ENCODE measurements at regions not wholly inside any gene's neighbourhood (a gene's known extent, or its start where the extent isn't known, plus 50 kb on each side); places are given as distances from the start of the nearest gene placed in this dataset.

DNA sequence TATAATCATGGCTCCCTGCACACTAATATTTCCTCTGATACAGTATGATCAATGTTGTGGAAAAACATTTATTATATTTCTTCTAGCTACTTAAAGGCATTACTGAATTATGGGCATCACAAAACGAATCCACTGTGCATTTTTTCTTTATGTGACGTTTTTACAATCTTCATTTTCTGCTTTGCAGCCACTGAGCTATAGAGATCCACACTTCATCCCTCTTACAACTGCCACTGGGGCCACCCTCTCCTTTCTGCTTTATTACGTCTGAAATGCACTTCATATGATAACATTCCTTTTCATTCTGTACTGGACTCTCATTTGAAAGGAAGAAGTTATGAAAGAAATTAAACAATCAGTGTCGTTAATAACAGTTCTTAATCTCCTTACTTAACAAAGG is 394.5 kb upstream of the HNRNPA3 start:
- no peak for TF ChIP-seq FOXA2 (IDR thresholded peaks at IDR 0.05)
- TF ChIP-seq, protein P1, sequence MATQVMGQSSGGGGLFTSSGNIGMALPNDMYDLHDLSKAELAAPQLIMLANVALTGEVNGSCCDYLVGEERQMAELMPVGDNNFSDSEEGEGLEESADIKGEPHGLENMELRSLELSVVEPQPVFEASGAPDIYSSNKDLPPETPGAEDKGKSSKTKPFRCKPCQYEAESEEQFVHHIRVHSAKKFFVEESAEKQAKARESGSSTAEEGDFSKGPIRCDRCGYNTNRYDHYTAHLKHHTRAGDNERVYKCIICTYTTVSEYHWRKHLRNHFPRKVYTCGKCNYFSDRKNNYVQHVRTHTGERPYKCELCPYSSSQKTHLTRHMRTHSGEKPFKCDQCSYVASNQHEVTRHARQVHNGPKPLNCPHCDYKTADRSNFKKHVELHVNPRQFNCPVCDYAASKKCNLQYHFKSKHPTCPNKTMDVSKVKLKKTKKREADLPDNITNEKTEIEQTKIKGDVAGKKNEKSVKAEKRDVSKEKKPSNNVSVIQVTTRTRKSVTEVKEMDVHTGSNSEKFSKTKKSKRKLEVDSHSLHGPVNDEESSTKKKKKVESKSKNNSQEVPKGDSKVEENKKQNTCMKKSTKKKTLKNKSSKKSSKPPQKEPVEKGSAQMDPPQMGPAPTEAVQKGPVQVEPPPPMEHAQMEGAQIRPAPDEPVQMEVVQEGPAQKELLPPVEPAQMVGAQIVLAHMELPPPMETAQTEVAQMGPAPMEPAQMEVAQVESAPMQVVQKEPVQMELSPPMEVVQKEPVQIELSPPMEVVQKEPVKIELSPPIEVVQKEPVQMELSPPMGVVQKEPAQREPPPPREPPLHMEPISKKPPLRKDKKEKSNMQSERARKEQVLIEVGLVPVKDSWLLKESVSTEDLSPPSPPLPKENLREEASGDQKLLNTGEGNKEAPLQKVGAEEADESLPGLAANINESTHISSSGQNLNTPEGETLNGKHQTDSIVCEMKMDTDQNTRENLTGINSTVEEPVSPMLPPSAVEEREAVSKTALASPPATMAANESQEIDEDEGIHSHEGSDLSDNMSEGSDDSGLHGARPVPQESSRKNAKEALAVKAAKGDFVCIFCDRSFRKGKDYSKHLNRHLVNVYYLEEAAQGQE (IDR thresholded peaks at IDR 0.05) = no peak
- no peak for TF ChIP-seq GABPA (IDR thresholded peaks at IDR 0.05 in 1 of 2, conservative IDR thresholded peaks at IDR 0.05 in 1 of 2)
- no peak for TF ChIP-seq EGR1 (IDR thresholded peaks at IDR 0.05; ENCODE audit: low read depth in 2 of 2)
- TF ChIP-seq NR2F2 (IDR thresholded peaks at IDR 0.05) = no peak
- no peak for TF ChIP-seq JUND (IDR thresholded peaks at IDR 0.05)
- no peak for TF ChIP-seq HNF4G (IDR thresholded peaks at IDR 0.05)
- no peak for TF ChIP-seq MAX (IDR thresholded peaks at IDR 0.05)
- TF ChIP-seq TAF1 (conservative IDR thresholded peaks at IDR 0.05) = no peak
- no peak for TF ChIP-seq ZBTB33 (IDR thresholded peaks at IDR 0.05)
- TF ChIP-seq FOXA1 (IDR thresholded peaks at IDR 0.05) = no peak
- no peak for TF ChIP-seq RXRA (IDR thresholded peaks at IDR 0.05)
- TF ChIP-seq CTCF (IDR thresholded peaks at IDR 0.05; ENCODE audit: low read depth, low read length, missing input control) = no peak
- TF ChIP-seq SP1 (IDR thresholded peaks at IDR 0.05) = no peak
- Histone ChIP-seq H3K27ac (ENCODE audit: low read depth in 1 of 2, low read length in 2 of 2) (no peak overlapping the region), H3K4me3 (ENCODE audit: low read depth in 1 of 3, low read length in 3 of 3) (no peak overlapping the region), H3K36me3 (ENCODE audit: control insufficient read depth in 4 of 4, insufficient read depth in 3 of 4, low read depth in 1 of 4, low read length in 3 of 4) (no peaks in the 10 kb centered on the region), H3K9me3 (ENCODE audit: control insufficient read depth in 4 of 4, low read length in 3 of 4) (no peaks in the 10 kb centered on the region), H3K27me3 (ENCODE audit: control insufficient read depth in 4 of 4, insufficient read depth in 4 of 4, low read length in 3 of 4) (peaks cover 0 to 6% (median 0%) of the 10 kb centered on the region in 4 donors), H3K9ac (ENCODE audit: low read depth in 1 of 2, low read length in 2 of 2) (no peak overlapping the region), H3K4me1 (ENCODE audit: control insufficient read depth in 4 of 4, insufficient read depth in 4 of 4, low read length in 3 of 4) (peaks cover 0 to 7% (median 3%) of the 10 kb centered on the region in 4 donors)
- WGBS = 70% methylated on average over 4 of the region's 4 CpGs
- DNase-seq (ENCODE audit: low spot score) = no peak

DNA sequence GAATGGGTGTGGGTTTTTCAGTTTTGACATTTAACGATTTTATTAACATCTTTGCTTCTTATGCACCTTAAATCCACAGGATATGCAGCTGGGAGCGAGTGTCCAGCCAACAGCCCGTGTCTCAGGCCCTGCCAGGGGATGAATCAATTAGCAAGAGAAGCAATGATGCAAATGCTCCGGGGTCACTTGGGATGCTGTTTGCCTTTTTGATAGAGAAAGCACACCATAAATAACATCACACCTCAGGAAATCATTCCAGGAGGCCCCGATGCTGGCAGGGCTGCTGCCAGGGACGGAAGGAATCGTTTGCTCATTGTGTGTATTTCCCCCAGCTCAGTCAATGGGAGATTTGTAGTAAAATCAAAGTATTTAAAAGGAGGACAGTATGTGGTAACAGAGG is 394.0 kb upstream of the HNRNPA3 start:
- H3K27me3 ChIP-seq (ENCODE audit: control insufficient read depth in 4 of 4, insufficient read depth in 4 of 4, low read length in 3 of 4) = peaks cover 0 to 6% (median 0%) of the 10 kb centered on the region in 4 donors
- no peak overlapping the region for H3K27ac ChIP-seq (ENCODE audit: low read depth in 1 of 2, low read length in 2 of 2)
- WGBS = 55% methylated on average over 7 of the region's 7 CpGs
- H3K9ac ChIP-seq (ENCODE audit: low read depth in 1 of 2, low read length in 2 of 2) = no peak overlapping the region
- H3K36me3 ChIP-seq (ENCODE audit: control insufficient read depth in 4 of 4, insufficient read depth in 3 of 4, low read depth in 1 of 4, low read length in 3 of 4) = no peaks in the 10 kb centered on the region
- peaks cover 0 to 7% (median 3%) of the 10 kb centered on the region in 4 donors for H3K4me1 ChIP-seq (ENCODE audit: control insufficient read depth in 4 of 4, insufficient read depth in 4 of 4, low read length in 3 of 4)
- no peak for DNase-seq (ENCODE audit: low spot score)
- H3K4me3 ChIP-seq (ENCODE audit: low read depth in 1 of 3, low read length in 3 of 3) = no peak overlapping the region
- H3K9me3 ChIP-seq (ENCODE audit: control insufficient read depth in 4 of 4, low read length in 3 of 4) = no peaks in the 10 kb centered on the region
- no peak for TF ChIP-seq SP1 (IDR thresholded peaks at IDR 0.05)
- TF ChIP-seq ATF3 (IDR thresholded peaks at IDR 0.05) = no peak
- TF ChIP-seq YY1 (IDR thresholded peaks at IDR 0.05) = no peak
- TF ChIP-seq ZBTB33 (IDR thresholded peaks at IDR 0.05) = no peak
- no peak for TF ChIP-seq HNF4A (conservative IDR thresholded peaks at IDR 0.05)
- no peak for TF ChIP-seq CTCF (IDR thresholded peaks at IDR 0.05; ENCODE audit: low read depth, low read length, missing input control)
- TF ChIP-seq EGR1 (IDR thresholded peaks at IDR 0.05; ENCODE audit: low read depth in 2 of 2) = no peak
- TF ChIP-seq TAF1 (conservative IDR thresholded peaks at IDR 0.05) = no peak
- TF ChIP-seq RXRA (IDR thresholded peaks at IDR 0.05) = no peak
- no peak for TF ChIP-seq RAD21 (IDR thresholded peaks at IDR 0.05)
- TF ChIP-seq FOXA1 (IDR thresholded peaks at IDR 0.05) = no peak
- no peak for TF ChIP-seq HNF4G (IDR thresholded peaks at IDR 0.05)
- TF ChIP-seq MAX (IDR thresholded peaks at IDR 0.05) = no peak
- TF ChIP-seq FOXA2 (IDR thresholded peaks at IDR 0.05) = no peak
- TF ChIP-seq NR2F2 (IDR thresholded peaks at IDR 0.05) = no peak
- TF ChIP-seq GABPA (IDR thresholded peaks at IDR 0.05 in 1 of 2, conservative IDR thresholded peaks at IDR 0.05 in 1 of 2) = no peak
